GM12891 (cell line): ENCODE measurements at regions not wholly inside any gene's neighbourhood (a gene's known extent, or its start where the extent isn't known, plus 50 kb on each side); places are given as distances from the start of the nearest gene placed in this dataset.

Experiments used
- DNase-seq: peaks from one replicate; pipeline ENCODE4 v3.0.0; 2011; ENCODE audit warnings: low spot score; ENCODE audit not compliant: insufficient read length
- FAIRE-seq: peaks from 2 replicates; lab custom pipeline; 2011; peaks lifted over from hg19 to GRCh38; lab: Jason Lieb, UNC
- PAX5 ChIP-seq: IDR thresholded peaks from 2 replicates; pipeline ENCODE4 v1.6.1; 2011; ENCODE audit warnings: low read length, moderate library complexity, mild to moderate bottlenecking; ENCODE audit not compliant: insufficient read depth, severe bottlenecking
- POLR2A ChIP-seq: IDR thresholded peaks from 2 replicates; pipeline ENCODE4 v1.6.1; 2011; ENCODE audit warnings: low read depth, low read length, control low read depth
- POLR2AphosphoS5 ChIP-seq: IDR thresholded peaks from 2 replicates; pipeline ENCODE4 v1.6.1; 2011; ENCODE audit warnings: low read depth, low read length, control low read depth
- POU2F2 ChIP-seq: IDR thresholded peaks from 2 replicates; pipeline ENCODE4 v1.6.1; 2011; ENCODE audit warnings: low read depth, mild to moderate bottlenecking, control low read depth, low read length, moderate library complexity
- SPI1 ChIP-seq: IDR thresholded peaks from 2 replicates; pipeline ENCODE4 v1.6.1; 2011; ENCODE audit warnings: low read depth, low read length, control low read depth
- TAF1 ChIP-seq: IDR thresholded peaks from 2 replicates; pipeline ENCODE4 v1.6.1; 2011; ENCODE audit warnings: low read depth, low read length, control low read depth

GRCh38 chr2:164335128-164335527, 286.2 kb downstream of the GRB14 start:
- TF ChIP-seq POU2F2 (no peak), TAF1 (no peak), SPI1 (no peak), POLR2A (no peak), PAX5 (no peak), POLR2AphosphoS5 (no peak)
- no peak for DNase-seq

GRCh38 chr2:164328310-164328709, 293.0 kb downstream of the GRB14 start:
- FAIRE-seq, result no peak
- TF ChIP-seq POU2F2 (no peak), POLR2AphosphoS5 (no peak), PAX5 (no peak), POLR2A (no peak)

More at GRCh38 chr2:164335128-164335527, 286.2 kb downstream of the GRB14 start:
- FAIRE-seq, result no peak

GRCh38 chr2:164323978-164324377, 297.3 kb downstream of the GRB14 start:
- FAIRE-seq, result no peak
- DNase-seq, result no peak
- TF ChIP-seq POU2F2 (no peak), TAF1 (no peak), POLR2A (no peak), PAX5 (no peak), SPI1 (no peak)

More at GRCh38 chr2:164328310-164328709, 293.0 kb downstream of the GRB14 start:
- DNase-seq, result no peak

- DNase-seq (no peak), FAIRE-seq (no peak)
- no peak for TF ChIP-seq PAX5
- TF ChIP-seq POLR2A, result no peak
- TF ChIP-seq POU2F2, result no peak
- TF ChIP-seq TAF1, result no peak
- no peak for TF ChIP-seq POLR2AphosphoS5
- no peak for TF ChIP-seq SPI1
Observed at GRCh38 chr2:164314148-164314547, 307.1 kb downstream of the GRB14 start.

GRCh38 chr2:164306872-164307271, 314.4 kb downstream of the GRB14 start:
- DNase-seq (no peak), FAIRE-seq (no peak)
- TF ChIP-seq POU2F2 (no peak), PAX5 (no peak), POLR2AphosphoS5 (no peak), POLR2A (no peak), TAF1 (no peak), SPI1 (no peak)

- no peak for DNase-seq
- FAIRE-seq, result no peak
- TF ChIP-seq POLR2A, result no peak
- TF ChIP-seq POLR2AphosphoS5, result no peak
- TF ChIP-seq TAF1, result no peak
- TF ChIP-seq PAX5, result no peak
- TF ChIP-seq POU2F2, result no peak
- TF ChIP-seq SPI1, result no peak
Observed at GRCh38 chr2:164302786-164303185, 318.5 kb downstream of the GRB14 start.

- FAIRE-seq, result no peak
- TF ChIP-seq POLR2AphosphoS5 (no peak), SPI1 (no peak), POLR2A (no peak), POU2F2 (no peak), TAF1 (no peak), PAX5 (no peak)
- DNase-seq, result no peak
Observed at GRCh38 chr2:164288235-164288634, 333.0 kb downstream of the GRB14 start.

- DNase-seq (no peak), FAIRE-seq (no peak)
- TF ChIP-seq SPI1, result no peak
- TF ChIP-seq POU2F2, result no peak
- no peak for TF ChIP-seq TAF1
- TF ChIP-seq POLR2A, result no peak
- no peak for TF ChIP-seq POLR2AphosphoS5
- no peak for TF ChIP-seq PAX5
Observed at GRCh38 chr2:164287056-164287455, 334.2 kb downstream of the GRB14 start.

GRCh38 chr2:164285576-164285975, 335.7 kb downstream of the GRB14 start:
- FAIRE-seq, result no peak

GRCh38 chr2:164281896-164282295, 339.4 kb downstream of the GRB14 start:
- FAIRE-seq (no peak), DNase-seq (no peak)
- TF ChIP-seq POU2F2 (no peak), POLR2AphosphoS5 (no peak), SPI1 (no peak), POLR2A (no peak), TAF1 (no peak), PAX5 (no peak)

More at GRCh38 chr2:164285576-164285975, 335.7 kb downstream of the GRB14 start:
- no peak for TF ChIP-seq POLR2A
- no peak for DNase-seq

GRCh38 chr2:164275659-164276058, 345.6 kb downstream of the GRB14 start:
- FAIRE-seq, result no peak
- TF ChIP-seq TAF1 (no peak), PAX5 (no peak), POLR2AphosphoS5 (no peak), SPI1 (no peak), POLR2A (no peak), POU2F2 (no peak)
- no peak for DNase-seq
